IMR-90 (cell line): ENCODE measurements at regions not wholly inside any gene's neighbourhood (a gene's known extent, or its start where the extent isn't known, plus 50 kb on each side); places are given as distances from the start of the nearest gene placed in this dataset.

ENCODE experiments used
- ATAC-seq: fragments of 200-7000 bp; cut with Tn5 transposase; 2 replicates; pipeline ENCODE4 v1.9.1; 2020; ENCODE audit warnings: low read depth, mild to moderate bottlenecking, moderate library complexity
- BruUV-seq: library from RNA; stranded (reverse); fragments of 400-500 nt; replicated peaks from 2 replicates; lab custom pipeline; 2021; lab: Mats Ljungman, UMichigan
- CTCF ChIA-PET: fragments of 300-600 bp; formaldehyde crosslinking; extraction: SDS; loops from one replicate; lab custom pipeline; 2021; ENCODE audit warnings: antibody characterized with exemption; lab: Yijun Ruan, JAX
- POLR2A ChIA-PET: fragments of 300-600 bp; sonication (Branson Sonifier 250); formaldehyde crosslinking; loops from one replicate; lab custom pipeline; 2022; ENCODE audit warnings: antibody characterized with exemption; ENCODE audit not compliant: unreplicated experiment; lab: Charles Lee
- DNase-seq: peaks from one replicate; pipeline ENCODE4 v3.0.0; 2013
- H2AFZ ChIP-seq: replicated peaks from 2 replicates; pipeline ENCODE3; 2013; ENCODE audit warnings: low read length, mild to moderate bottlenecking; ENCODE audit not compliant: poor library complexity
- H2AK5ac ChIP-seq: 2 replicates; pipeline ENCODE4 v1.6.1; 2013; ENCODE audit warnings: low read depth, low read length, inconsistent platforms
- H2AK9ac ChIP-seq: replicated peaks from 2 replicates; pipeline ENCODE3; 2013; ENCODE audit warnings: mild to moderate bottlenecking, low read depth, low read length, moderate library complexity; ENCODE audit not compliant: poor library complexity
- H2BK120ac ChIP-seq: 2 replicates; pipeline ENCODE4 v1.6.1; 2013; ENCODE audit warnings: low read depth, low read length, inconsistent platforms
- H2BK15ac ChIP-seq: 3 replicates; pipeline ENCODE4 v1.6.1; 2013; ENCODE audit warnings: low read depth, low read length, inconsistent platforms
- H2BK20ac ChIP-seq: 2 replicates; pipeline ENCODE4 v1.6.1; 2013; ENCODE audit warnings: low read depth, mild to moderate bottlenecking, inconsistent platforms, low read length, moderate library complexity
- H2BK5ac ChIP-seq: 2 replicates; pipeline ENCODE4 v1.6.1; 2013; ENCODE audit warnings: mild to moderate bottlenecking, low read depth, low read length, inconsistent platforms; ENCODE audit not compliant: poor library complexity, severe bottlenecking
- H3K14ac ChIP-seq: replicated peaks from 2 replicates; pipeline ENCODE4 v1.6.1; 2013; ENCODE audit warnings: low read depth, low read length, inconsistent platforms
- H3K18ac ChIP-seq: 2 replicates; pipeline ENCODE4 v1.6.1; 2013; ENCODE audit warnings: low read depth, low read length, control low read depth
- H3K23ac ChIP-seq: 2 replicates; pipeline ENCODE4 v1.6.1; 2013; ENCODE audit warnings: low read depth, low read length, inconsistent platforms
- H3K27ac ChIP-seq: 2 replicates; pipeline ENCODE4 v1.5.1; 2013; ENCODE audit warnings: mild to moderate bottlenecking, control low read depth, low read length; ENCODE audit not compliant: insufficient read depth
- H3K27me3 ChIP-seq: 2 replicates; pipeline ENCODE4 v1.6.1; 2013; ENCODE audit warnings: low read length; ENCODE audit not compliant: control insufficient read depth, insufficient read depth
- H3K36me3 ChIP-seq: 2 replicates; pipeline ENCODE4 v1.6.1; 2013; ENCODE audit warnings: low read length, mixed read lengths; ENCODE audit not compliant: control insufficient read depth, insufficient read depth
- H3K4ac ChIP-seq: 2 replicates; pipeline ENCODE4 v1.6.1; 2013; ENCODE audit warnings: low read depth, low read length, inconsistent platforms
- H3K4me1 ChIP-seq: 2 replicates; pipeline ENCODE4 v1.6.1; 2013; ENCODE audit warnings: low read length, mixed read lengths; ENCODE audit not compliant: control insufficient read depth, insufficient read depth
- H3K4me2 ChIP-seq: 2 replicates; pipeline ENCODE4 v1.6.1; 2013; ENCODE audit warnings: low read depth, mild to moderate bottlenecking, control low read depth, low read length, moderate library complexity
- H3K4me3 ChIP-seq: 2 replicates; pipeline ENCODE4 v1.5.1; 2013; ENCODE audit warnings: low read depth, mild to moderate bottlenecking, control low read depth, low read length, moderate library complexity; ENCODE audit not compliant: insufficient read depth
- H3K56ac ChIP-seq: 2 replicates; pipeline ENCODE4 v1.6.1; 2013; ENCODE audit warnings: low read length, inconsistent platforms; ENCODE audit not compliant: insufficient read depth; ENCODE audit errors: extremely low read depth
- H3K79me1 ChIP-seq, 2 experiments: 2 replicates each; pipeline ENCODE4 v1.6.1; 2013; ENCODE audit warnings: low read length in 2 of 2, inconsistent platforms in 1 of 2, low read depth in 1 of 2
- H3K9ac ChIP-seq: 2 replicates; pipeline ENCODE4 v1.6.1; 2013; ENCODE audit warnings: low read depth, low read length, control low read depth
- H3K9me1 ChIP-seq: 2 replicates; pipeline ENCODE4 v1.6.1; 2013; ENCODE audit warnings: low read length, inconsistent platforms; ENCODE audit not compliant: insufficient read depth
- H3K9me3 ChIP-seq: 2 replicates; pipeline ENCODE4 v1.6.1; 2013; ENCODE audit warnings: low read length; ENCODE audit not compliant: control insufficient read depth, insufficient read depth
- H4K20me1 ChIP-seq: 2 replicates; pipeline ENCODE4 v1.6.1; 2013; ENCODE audit warnings: low read length, inconsistent platforms; ENCODE audit not compliant: insufficient read depth
- H4K5ac ChIP-seq: 2 replicates; pipeline ENCODE4 v1.6.1; 2013; ENCODE audit warnings: mild to moderate bottlenecking, low read depth, low read length, control low read depth
- H4K8ac ChIP-seq, 2 experiments: 2 replicates each; pipeline ENCODE4 v1.6.1; 2013; ENCODE audit warnings: low read depth in 2 of 2, low read length in 2 of 2, control low read depth in 1 of 2, inconsistent platforms in 1 of 2
- H4K91ac ChIP-seq: 2 replicates; pipeline ENCODE4 v1.6.1; 2013; ENCODE audit warnings: low read depth, low read length, inconsistent platforms; ENCODE audit not compliant: insufficient read depth
- CEBPB ChIP-seq: IDR thresholded peaks from 2 replicates; pipeline ENCODE4 v1.6.1; 2012; ENCODE audit warnings: low read depth, low read length, improper control_type of control experiment
- MAFK ChIP-seq: IDR thresholded peaks from 2 replicates; pipeline ENCODE4 v1.6.1; 2012; ENCODE audit warnings: low read depth, low read length, improper control_type of control experiment
- MXI1 ChIP-seq: IDR thresholded peaks from 2 replicates; pipeline ENCODE4 v1.6.1; 2012; ENCODE audit warnings: low read depth, mild to moderate bottlenecking, low read length, moderate library complexity, borderline replicate concordance
- RCOR1 ChIP-seq: IDR thresholded peaks from 2 replicates; pipeline ENCODE4 v1.6.1; 2012; ENCODE audit warnings: mild to moderate bottlenecking, low read length, improper control_type of control experiment; ENCODE audit not compliant: insufficient replicate concordance
- SMC3 ChIP-seq: fragments of 150-350 bp; IDR thresholded peaks from 2 replicates; pipeline ENCODE4 v1.6.1; 2016; ENCODE audit warnings: low read depth, mild to moderate bottlenecking, antibody characterized with exemption, low read length, moderate library complexity
- WGBS, 2 experiments: methylation state at CpG; one replicate each; pipeline versions ENCODE4 v1.1.5 to v1.1.7; 2013; ENCODE audit warnings: missing lambda C conversion rate in 2 of 2; ENCODE audit not compliant: insufficient read length in 1 of 2; ENCODE audit errors: extremely low coverage in 2 of 2; 5-methylcytosine and 5-hydroxymethylcytosine counted together
- dilution Hi-C: fragments of 300-500 bp; cut with HindIII; formaldehyde crosslinking; loops from one replicate; pipeline ENCODE4 v1.14.3; 2018; ENCODE audit warnings: low sequenced_read_pairs; ENCODE audit not compliant: unreplicated experiment
- in situ Hi-C: fragments of 300-500 bp; cut with MboI; formaldehyde crosslinking; loops from 3 replicates; pipeline ENCODE4 v1.14.3; 2019; ENCODE audit warnings: low sequenced_read_pairs, inconsistent platforms, mixed read lengths
- intact Hi-C: fragments of 100-400 bp; cut with micrococcal nuclease; formaldehyde crosslinking; loops from 2 replicates; pipeline ENCODE4 v1.10.0; 2022
- TF ChIP-seq, protein P1 (sequence below): fragments of 150-350 bp; IDR thresholded peaks from 2 replicates; pipeline ENCODE4 v1.6.1; 2016; ENCODE audit warnings: low read depth, mild to moderate bottlenecking, low read length, moderate library complexity, borderline replicate concordance

GRCh38 chr10:129293991-129294700, 172.9 kb upstream of the MGMT start:
- BruUV-seq = no TSS peak

More at GRCh38 chr10:129293991-129294700, 172.9 kb upstream of the MGMT start:
- H3K23ac ChIP-seq = no peak overlapping the region
- no peak overlapping the region for H2BK120ac ChIP-seq
- H3K27me3 ChIP-seq = no peaks in the 10 kb centered on the region
- in situ Hi-C loops = no loop called here
- no peak overlapping the region for H3K27ac ChIP-seq
- H3K79me1 ChIP-seq = no peaks in the 10 kb centered on the region
- H2BK5ac ChIP-seq = no peak overlapping the region
- no peak overlapping the region for H3K4me2 ChIP-seq
- H2AFZ ChIP-seq = no peak overlapping the region
- H3K9me3 ChIP-seq = peaks cover 5% of the 10 kb centered on the region; the same call in 1 of the 2 replicates
- ATAC-seq = no peak
- no peak overlapping the region for H4K91ac ChIP-seq
- dilution Hi-C loops = no loop called here
- no peak overlapping the region for H2BK20ac ChIP-seq
- ChIA-PET POLR2A (interaction anchor here (0.8 kb wide), 1 partner anchor 501 kb away, joined by 11 read pairs; no protein-coding TSS in a partner anchor), CTCF (no interaction called here)
- no CpG with 5 or more reads among the region's 2 CpGs for whole genome bisulfite sequencing, 2 experiments
- no peak overlapping the region for H2AK5ac ChIP-seq
- H4K5ac ChIP-seq = no peak overlapping the region
- no peaks in the 10 kb centered on the region for H3K36me3 ChIP-seq
- H3K9me1 ChIP-seq = no peaks in the 10 kb centered on the region
- no peak for TF ChIP-seq MXI1
- no peak for TF ChIP-seq RCOR1
- TF ChIP-seq MAFK = no peak
- TF ChIP-seq SMC3 = no peak
- TF ChIP-seq, protein P1, sequence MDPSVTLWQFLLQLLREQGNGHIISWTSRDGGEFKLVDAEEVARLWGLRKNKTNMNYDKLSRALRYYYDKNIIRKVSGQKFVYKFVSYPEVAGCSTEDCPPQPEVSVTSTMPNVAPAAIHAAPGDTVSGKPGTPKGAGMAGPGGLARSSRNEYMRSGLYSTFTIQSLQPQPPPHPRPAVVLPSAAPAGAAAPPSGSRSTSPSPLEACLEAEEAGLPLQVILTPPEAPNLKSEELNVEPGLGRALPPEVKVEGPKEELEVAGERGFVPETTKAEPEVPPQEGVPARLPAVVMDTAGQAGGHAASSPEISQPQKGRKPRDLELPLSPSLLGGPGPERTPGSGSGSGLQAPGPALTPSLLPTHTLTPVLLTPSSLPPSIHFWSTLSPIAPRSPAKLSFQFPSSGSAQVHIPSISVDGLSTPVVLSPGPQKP = no peak
- no peak for TF ChIP-seq CEBPB
- H2AK9ac ChIP-seq = no peak overlapping the region
- no peak for DNase-seq
- H2BK15ac ChIP-seq = no peak overlapping the region
- no peak overlapping the region for H3K9ac ChIP-seq
- no peaks in the 10 kb centered on the region; the same call in 1 of the 2 replicates for H3K4me1 ChIP-seq
- H3K4me3 ChIP-seq = no peak overlapping the region
- H3K4ac ChIP-seq = no peak overlapping the region
- no peak overlapping the region for H3K18ac ChIP-seq
- intact Hi-C loops = no loop called here
- H4K8ac ChIP-seq = no peak overlapping the region
- no peak overlapping the region for H3K14ac ChIP-seq
- no peaks in the 10 kb centered on the region for H4K20me1 ChIP-seq
- no peak overlapping the region for H3K56ac ChIP-seq
